CD4-positive, alpha-beta memory T cell (primary cell): ENCODE measurements at regions not wholly inside any gene's neighbourhood (a gene's known extent, or its start where the extent isn't known, plus 50 kb on each side); places are given as distances from the start of the nearest gene placed in this dataset. TPM values are rescaled to one million over a fixed set of nuclear protein-coding genes. Genes with fewer than 3 reads are reported as not detected.

Source experiments
- CTCF ChIA-PET: fragments of 350-600 bp; sonication (Branson Sonifier 250); formaldehyde crosslinking; loops from one replicate; lab custom pipeline; 2021; ENCODE audit warnings: inconsistent platforms; ENCODE audit not compliant: partially characterized antibody; lab: Charles Lee
- POLR2A ChIA-PET: fragments of 350-600 bp; sonication (Branson Sonifier 250); formaldehyde crosslinking; loops from one replicate; lab custom pipeline; 2021; ENCODE audit not compliant: partially characterized antibody; lab: Charles Lee
- DNase-seq, 5 donors: peaks; one replicate each; pipeline versions ENCODE4 v3.0.0 to v3.0.0-alpha.2; 2020 to 2022; ENCODE audit warnings: mixed read lengths in 1 of 5
- H3K27ac ChIP-seq: one replicate; pipeline ENCODE4 v1.7.0; 2013; ENCODE audit warnings: low read depth, low read length
- H3K27me3 ChIP-seq: 2 replicates; pipeline ENCODE4 v1.7.0; 2013; ENCODE audit warnings: mild to moderate bottlenecking, low read length, moderate library complexity; ENCODE audit not compliant: insufficient read depth
- H3K36me3 ChIP-seq: 2 replicates; pipeline ENCODE4 v1.7.0; 2013; ENCODE audit warnings: mild to moderate bottlenecking, low read length, moderate library complexity; ENCODE audit not compliant: insufficient read depth
- H3K4me1 ChIP-seq: 2 replicates; pipeline ENCODE4 v1.7.0; 2013; ENCODE audit warnings: mild to moderate bottlenecking, low read length, moderate library complexity; ENCODE audit not compliant: insufficient read depth
- H3K4me3 ChIP-seq, 2 donors: one replicate each; pipeline ENCODE4 v1.7.0; 2013; ENCODE audit warnings: low read length in 2 of 2, mild to moderate bottlenecking in 1 of 2
- H3K9me3 ChIP-seq, 2 donors: one replicate each; pipeline ENCODE4 v1.7.0; 2013; ENCODE audit warnings: low read length in 2 of 2, control low read depth in 1 of 2; ENCODE audit not compliant: control insufficient read depth in 1 of 2
- H3K27ac Mint-ChIP-seq, 7 donors: one replicate each; pipeline ENCODE4 v1.8.0; 2020 to 2021; ENCODE audit warnings: mixed read lengths in 7 of 7, mild to moderate bottlenecking in 6 of 7, inconsistent platforms in 3 of 7, moderate library complexity in 3 of 7
- H3K27me3 Mint-ChIP-seq, 2 donors: one replicate each; pipeline ENCODE4 v1.8.0; 2020 to 2021; ENCODE audit warnings: mixed read lengths in 2 of 2
- H3K36me3 Mint-ChIP-seq, 2 donors: one replicate each; pipeline ENCODE4 v1.8.0; 2020 to 2021; ENCODE audit warnings: mixed read lengths in 2 of 2, inconsistent platforms in 1 of 2, mild to moderate bottlenecking in 1 of 2
- H3K4me1 Mint-ChIP-seq, 4 donors: one replicate each; pipeline ENCODE4 v1.8.0; 2020 to 2021; ENCODE audit warnings: mixed read lengths in 4 of 4, mild to moderate bottlenecking in 1 of 4
- H3K4me3 Mint-ChIP-seq, 8 donors: one replicate each; pipeline ENCODE4 v1.8.0; 2020 to 2021; ENCODE audit warnings: mixed read lengths in 8 of 8, mild to moderate bottlenecking in 7 of 8, moderate library complexity in 6 of 8, inconsistent platforms in 3 of 8
- H3K9me3 Mint-ChIP-seq, 8 donors: one replicate each; pipeline ENCODE4 v1.8.0; 2020 to 2021; ENCODE audit warnings: mixed read lengths in 8 of 8, mild to moderate bottlenecking in 5 of 8, inconsistent platforms in 3 of 8, moderate library complexity in 1 of 8
- intact Hi-C: fragments of 100-400 bp; cut with micrococcal nuclease; formaldehyde crosslinking; loops from one replicate; pipeline ENCODE4 v1.15.1; 2023
- microRNA-seq: library from miRNA; unstranded; fragments of <30 nt; microRNA quantifications from one replicate; pipeline ENCODE4 v1.2.0, GENCODE V29; 2021; ENCODE audit warnings: borderline replicate concordance, borderline number of aligned reads, borderline microRNAs expressed, mixed read lengths

DNA sequence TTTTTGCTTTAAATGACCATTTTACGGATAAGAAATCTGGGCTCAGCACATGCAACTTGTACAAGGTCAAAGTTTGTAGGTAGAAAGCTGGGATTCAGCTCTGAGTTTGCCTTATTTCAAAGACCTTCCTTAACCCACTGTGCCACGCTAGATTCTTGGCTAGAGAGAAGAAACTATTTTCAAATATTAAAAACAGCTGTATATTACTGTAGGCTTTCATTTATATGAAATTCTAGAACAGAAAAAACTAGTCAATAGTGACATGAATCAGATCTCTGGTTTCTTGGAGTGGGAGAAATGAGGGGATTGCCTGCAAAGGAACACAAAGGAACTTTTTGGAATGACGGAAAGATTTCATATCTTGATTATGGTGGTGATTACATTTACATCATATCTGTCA, 53.0 kb upstream of the C1GALT1 start:
- intact Hi-C loops: no loop called here
- Histone ChIP-seq H3K27ac (no peak overlapping the region), H3K9me3 (no peaks in the 10 kb centered on the region), H3K4me3 (no peak overlapping the region), H3K4me1 (no peaks in the 10 kb centered on the region), H3K27me3 (no peaks in the 10 kb centered on the region), H3K36me3 (no peaks in the 10 kb centered on the region)
- ChIA-PET CTCF (interaction anchor here (1.4 to 2.2 kb wide), 3 partner anchors 9 to 26 kb away, joined by 5 to 8 read pairs (median 6); no protein-coding TSS in a partner anchor), POLR2A (interaction anchor here (1.5 to 1.7 kb wide), 2 partner anchors 25 to 28 kb away, joined by 3 to 5 read pairs; no protein-coding TSS in a partner anchor)
- no peak overlapping the region for H3K4me3 Mint-ChIP-seq
- H3K4me1 Mint-ChIP-seq: peaks cover 0 to 5% (median 3%) of the 10 kb centered on the region in 4 donors
- no peak for DNase-seq
- no peak overlapping the region for H3K27ac Mint-ChIP-seq
- peaks cover 0 to under 1% of the 10 kb centered on the region in 2 donors for H3K36me3 Mint-ChIP-seq
- no peaks in the 10 kb centered on the region for H3K9me3 Mint-ChIP-seq
- H3K27me3 Mint-ChIP-seq: peaks cover 0 to under 1% of the 10 kb centered on the region in 2 donors

DNA sequence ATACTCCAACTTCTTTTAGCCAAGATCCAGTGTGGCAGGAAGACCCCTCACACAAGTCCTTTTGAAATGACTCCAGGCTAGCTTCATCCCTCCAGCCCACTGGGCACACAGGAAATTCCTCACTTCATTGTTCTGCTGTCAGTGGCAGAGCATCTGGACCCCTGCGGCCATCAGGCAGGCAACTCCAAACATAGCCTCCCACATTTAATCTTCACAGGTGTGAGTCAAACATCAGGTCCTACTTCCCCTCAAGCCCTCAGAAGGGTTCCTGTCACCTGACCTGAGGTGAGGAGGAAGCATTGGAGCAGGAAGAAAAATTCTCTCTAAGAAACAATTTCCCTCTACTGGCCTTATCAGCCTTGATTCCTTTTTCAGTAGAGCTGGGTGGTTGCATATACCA, 51.1 kb upstream of the C1GALT1 start:
- POLR2A ChIA-PET: no interaction called here
- Mint-ChIP-seq H3K36me3 (no peaks in the 10 kb centered on the region), H3K27ac (no peak overlapping the region), H3K4me1 (peaks cover 2 to 12% (median 6%) of the 10 kb centered on the region in 4 donors), H3K27me3 (peaks cover 0 to 3% of the 10 kb centered on the region in 2 donors), H3K9me3 (no peaks in the 10 kb centered on the region), H3K4me3 (no peak overlapping the region)
- intact Hi-C loops: no loop called here
- H3K4me3 ChIP-seq: no peak overlapping the region
- no peak for DNase-seq
- H3K36me3 ChIP-seq: no peaks in the 10 kb centered on the region
- no peak overlapping the region for H3K27ac ChIP-seq
- CTCF ChIA-PET: interaction anchor here (0.9 kb wide), 1 partner anchor 27 kb away, joined by 3 read pairs; no protein-coding TSS in a partner anchor
- no peaks in the 10 kb centered on the region for H3K9me3 ChIP-seq
- H3K4me1 ChIP-seq: no peaks in the 10 kb centered on the region
- H3K27me3 ChIP-seq: no peaks in the 10 kb centered on the region

Small RNAs in the stretch of these regions (microRNA-seq; reads per million reads assigned to microRNA genes)
- gene MIR3683: not detected
